ENCODE measurements at regions not wholly inside any gene's neighbourhood (a gene's known extent, or its start where the extent isn't known, plus 50 kb on each side); places are given as distances from the start of the nearest gene placed in this dataset.

DNA sequence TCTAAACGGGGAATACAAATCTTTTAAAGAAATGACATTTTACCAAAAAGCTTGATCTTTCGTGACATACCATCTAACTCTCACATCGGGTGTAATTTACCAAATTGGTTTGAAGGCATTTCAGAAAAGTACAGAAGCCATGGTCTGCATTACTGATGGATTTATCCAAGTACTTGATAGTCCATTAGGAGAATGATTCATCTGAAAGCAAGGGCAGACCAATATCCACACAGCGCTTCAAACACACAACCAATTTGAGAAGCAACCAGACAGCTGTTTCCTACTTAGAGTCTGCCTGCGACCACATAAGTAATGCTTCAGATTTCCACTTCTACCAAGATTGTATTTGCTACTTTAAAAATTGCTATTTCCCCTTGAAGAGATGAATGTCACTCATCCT lies 697.6 kb upstream of the ALCAM start:
- no peak overlapping the region for H3K4me3 ChIP-seq (ENCODE audit: low read length)
- Mint-ChIP-seq H3K4me3 (no peak overlapping the region), H3K4me1 (ENCODE audit: low read depth) (no peaks in the 10 kb centered on the region), H3K27ac (no peak overlapping the region), H3K36me3 (ENCODE audit: low read depth) (no peaks in the 10 kb centered on the region), H3K9me3 (no peaks in the 10 kb centered on the region), H3K27me3 (no peaks in the 10 kb centered on the region)
- H3K36me3 ChIP-seq (ENCODE audit: insufficient read depth, low read length): no peaks in the 10 kb centered on the region
- H3K27me3 ChIP-seq (ENCODE audit: control insufficient read depth in 1 of 2, insufficient read depth in 2 of 2, low read length in 2 of 2): no peaks in the 10 kb centered on the region
- no peak for TF ChIP-seq CTCF (IDR thresholded peaks at IDR 0.05)
- H3K9me3 ChIP-seq (ENCODE audit: control insufficient read depth in 1 of 2, insufficient read depth in 1 of 2, low read length in 2 of 2): no peaks in the 10 kb centered on the region
- H3K4me1 ChIP-seq (ENCODE audit: insufficient read depth, low read length): no peaks in the 10 kb centered on the region
- H3K27ac ChIP-seq (ENCODE audit: low read depth in 1 of 2, low read length in 2 of 2): no peak overlapping the region
- CTCF ChIA-PET: no interaction called here
- POLR2A ChIA-PET: no interaction called here
- ATAC-seq (ENCODE audit: poor library complexity) (no peak), DNase-seq (no peak)
- intact Hi-C loops (cut with DNase I, micrococcal nuclease): no loop called here

GRCh38 chr3:104672331-104672730 lies 694.4 kb upstream of the ALCAM start:
- Histone ChIP-seq H3K9me3 (ENCODE audit: control insufficient read depth in 1 of 2, insufficient read depth in 1 of 2, low read length in 2 of 2) (no peaks in the 10 kb centered on the region), H3K27ac (ENCODE audit: low read depth in 1 of 2, low read length in 2 of 2) (no peak overlapping the region), H3K4me1 (ENCODE audit: insufficient read depth, low read length) (no peaks in the 10 kb centered on the region), H3K36me3 (ENCODE audit: insufficient read depth, low read length) (no peaks in the 10 kb centered on the region), H3K4me3 (ENCODE audit: low read length) (no peak overlapping the region), H3K27me3 (ENCODE audit: control insufficient read depth in 1 of 2, insufficient read depth in 2 of 2, low read length in 2 of 2) (no peaks in the 10 kb centered on the region)
- Mint-ChIP-seq H3K4me1 (ENCODE audit: low read depth) (no peaks in the 10 kb centered on the region), H3K36me3 (ENCODE audit: low read depth) (no peaks in the 10 kb centered on the region), H3K27me3 (no peaks in the 10 kb centered on the region), H3K4me3 (no peak overlapping the region), H3K9me3 (no peaks in the 10 kb centered on the region), H3K27ac (no peak overlapping the region)
- intact Hi-C loops (cut with DNase I, micrococcal nuclease): no loop called here
- ATAC-seq (ENCODE audit: poor library complexity) (no peak), DNase-seq (no peak)
- POLR2A ChIA-PET: no interaction called here
- CTCF ChIA-PET: no interaction called here
- TF ChIP-seq CTCF (IDR thresholded peaks at IDR 0.05): no peak

DNA sequence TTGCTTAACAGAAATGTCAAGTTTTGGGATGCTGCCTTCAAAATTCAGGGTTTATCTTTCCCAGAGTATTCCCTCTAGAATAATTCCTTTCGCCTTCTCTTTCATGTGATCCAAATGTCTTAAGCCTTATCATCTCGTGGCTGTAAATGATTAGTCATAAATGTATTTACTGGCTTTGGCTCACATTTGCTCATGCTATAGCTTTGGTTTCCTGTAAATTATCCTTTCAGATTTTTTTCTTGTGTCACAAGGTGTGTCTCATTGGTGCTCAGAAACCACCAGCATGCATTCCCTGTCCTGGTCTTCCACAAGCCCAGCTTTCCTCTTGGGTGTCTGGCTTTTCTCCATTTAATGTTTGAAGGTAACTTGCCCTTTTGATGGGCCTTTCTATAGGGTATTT lies 692.7 kb upstream of the ALCAM start:
- Histone ChIP-seq H3K4me1 (ENCODE audit: insufficient read depth, low read length) (no peaks in the 10 kb centered on the region), H3K36me3 (ENCODE audit: insufficient read depth, low read length) (no peaks in the 10 kb centered on the region), H3K9me3 (ENCODE audit: control insufficient read depth in 1 of 2, insufficient read depth in 1 of 2, low read length in 2 of 2) (no peaks in the 10 kb centered on the region), H3K27me3 (ENCODE audit: control insufficient read depth in 1 of 2, insufficient read depth in 2 of 2, low read length in 2 of 2) (no peaks in the 10 kb centered on the region), H3K27ac (ENCODE audit: low read depth in 1 of 2, low read length in 2 of 2) (no peak overlapping the region), H3K4me3 (ENCODE audit: low read length) (no peak overlapping the region)
- H3K36me3 Mint-ChIP-seq (ENCODE audit: low read depth): no peaks in the 10 kb centered on the region
- H3K9me3 Mint-ChIP-seq: no peaks in the 10 kb centered on the region
- H3K27me3 Mint-ChIP-seq: no peaks in the 10 kb centered on the region
- DNase-seq (no peak), ATAC-seq (ENCODE audit: poor library complexity) (no peak)
- intact Hi-C loops (cut with DNase I, micrococcal nuclease): no loop called here
- ChIA-PET POLR2A (no interaction called here), CTCF (no interaction called here)
- no peaks in the 10 kb centered on the region for H3K4me1 Mint-ChIP-seq (ENCODE audit: low read depth)
- no peak for TF ChIP-seq CTCF (IDR thresholded peaks at IDR 0.05)
- H3K27ac Mint-ChIP-seq: no peak overlapping the region
- no peak overlapping the region for H3K4me3 Mint-ChIP-seq
